GM21515 (cell line): ENCODE measurements at regions not wholly inside any gene's neighbourhood (a gene's known extent, or its start where the extent isn't known, plus 50 kb on each side); places are given as distances from the start of the nearest gene placed in this dataset.

Experiments used
- ATAC-seq: cut with Tn5 transposase; IDR thresholded peaks from one replicate; pipeline ENCODE4 v1.9.1; 2021; ENCODE audit not compliant: unreplicated experiment

GRCh38 chr22:25366408-25366807 is 147.0 kb downstream of the CRYBB2 start:
- ATAC-seq, result no peak

GRCh38 chr22:25366876-25367466 is 147.5 kb downstream of the CRYBB2 start:
- ATAC-seq, result no peak

GRCh38 chr22:25367756-25368155 is 148.3 kb downstream of the CRYBB2 start:
- ATAC-seq, result no peak

- ATAC-seq, result no peak
These were observed 148.8 kb downstream of the CRYBB2 start for GRCh38 chr22:25368271-25368670.

GRCh38 chr22:25369041-25369440 is 149.6 kb downstream of the CRYBB2 start:
- ATAC-seq, result no peak

GRCh38 chr22:25370322-25370721 is 150.9 kb downstream of the CRYBB2 start:
- ATAC-seq, result no peak

- no peak for ATAC-seq
These were observed 152.7 kb downstream of the CRYBB2 start for GRCh38 chr22:25372000-25372595.

- no peak for ATAC-seq
These were observed 154.5 kb downstream of the CRYBB2 start for GRCh38 chr22:25373961-25374360.

GRCh38 chr22:25374869-25375268 is 155.4 kb downstream of the CRYBB2 start:
- no peak for ATAC-seq

- no peak for ATAC-seq
These were observed 156.2 kb downstream of the CRYBB2 start for GRCh38 chr22:25375683-25376082.

GRCh38 chr22:25377699-25378098 is 158.3 kb downstream of the CRYBB2 start:
- no peak for ATAC-seq

- no peak for ATAC-seq
These were observed 160.8 kb downstream of the CRYBB2 start for GRCh38 chr22:25380122-25380747.

GRCh38 chr22:25382762-25383161 is 163.3 kb downstream of the CRYBB2 start:
- ATAC-seq, result no peak

GRCh38 chr22:25383278-25383820 is 163.9 kb downstream of the CRYBB2 start:
- no peak for ATAC-seq

- ATAC-seq, result no peak
These were observed 164.5 kb downstream of the CRYBB2 start for GRCh38 chr22:25383892-25384291.

- ATAC-seq, result no peak
These were observed 167.1 kb downstream of the CRYBB2 start for GRCh38 chr22:25386538-25386884.

- ATAC-seq, result no peak
These were observed 169.0 kb downstream of the CRYBB2 start for GRCh38 chr22:25388415-25388814.

GRCh38 chr22:25388866-25389540 is 169.6 kb downstream of the CRYBB2 start:
- no peak for ATAC-seq

GRCh38 chr22:25389541-25389919 is 170.1 kb downstream of the CRYBB2 start:
- ATAC-seq, result no peak

GRCh38 chr22:25390297-25391240 is 171.1 kb downstream of the CRYBB2 start:
- no peak for ATAC-seq

GRCh38 chr22:25392584-25392983 is 171.9 kb upstream of the GRK3 start:
- ATAC-seq, result no peak
